Caco-2 (cell line): ENCODE measurements at regions not wholly inside any gene's neighbourhood (a gene's known extent, or its start where the extent isn't known, plus 50 kb on each side); places are given as distances from the start of the nearest gene placed in this dataset.

Experiments
- BruUV-seq: library from RNA; stranded (reverse); fragments of 400-500 nt; replicated peaks from 2 replicates; lab custom pipeline; 2021; lab: Mats Ljungman, UMichigan
- CTCF ChIA-PET: fragments of 300-600 bp; sonication (Branson Sonifier 250); formaldehyde crosslinking; loops from one replicate; lab custom pipeline; 2022; ENCODE audit warnings: antibody characterized with exemption; lab: Charles Lee
- POLR2A ChIA-PET: fragments of 300-600 bp; sonication (Branson Sonifier 250); formaldehyde crosslinking; loops from one replicate; lab custom pipeline; 2022; ENCODE audit warnings: antibody characterized with exemption; lab: Charles Lee
- DNase-seq, 2 experiments: peaks; one replicate each; pipeline versions ENCODE4 v3.0.0 to v3.0.0-alpha.2; 2020 to 2022
- H3K27me3 ChIP-seq: replicated peaks from 2 replicates; pipeline ENCODE4 v1.6.0; 2011; ENCODE audit warnings: low read length; ENCODE audit not compliant: control insufficient read depth, insufficient read depth
- H3K36me3 ChIP-seq: 2 replicates; pipeline ENCODE4 v1.5.1; 2011; ENCODE audit warnings: low read length; ENCODE audit not compliant: control insufficient read depth, insufficient read depth
- H3K4me1 ChIP-seq: fragments of 250-450 bp; sonication (Bioruptor Pico); 2 replicates; pipeline ENCODE4 v1.5.1; 2020; ENCODE audit warnings: mild to moderate bottlenecking
- H3K4me3 ChIP-seq: 2 replicates; pipeline ENCODE4 v1.5.1; 2011; ENCODE audit warnings: low read depth, mild to moderate bottlenecking, control low read depth, low read length
- H3K9me3 ChIP-seq: fragments of 250-450 bp; sonication (Bioruptor Pico); 2 replicates; pipeline ENCODE4 v1.5.1; 2020; ENCODE audit warnings: mild to moderate bottlenecking, moderate library complexity
- H3K27ac Mint-ChIP-seq: one replicate; pipeline ENCODE4 v1.8.0; 2022; ENCODE audit warnings: mixed read lengths; ENCODE audit not compliant: unreplicated experiment
- H3K27me3 Mint-ChIP-seq: one replicate; pipeline ENCODE4 v1.8.0; 2022; ENCODE audit warnings: mixed read lengths; ENCODE audit not compliant: insufficient read depth, unreplicated experiment
- H3K36me3 Mint-ChIP-seq: one replicate; pipeline ENCODE4 v1.8.0; 2022; ENCODE audit warnings: mild to moderate bottlenecking, mixed read lengths; ENCODE audit not compliant: insufficient read depth, unreplicated experiment
- H3K4me1 Mint-ChIP-seq: one replicate; pipeline ENCODE4 v1.8.0; 2022; ENCODE audit warnings: low read depth, mixed read lengths; ENCODE audit not compliant: unreplicated experiment
- H3K4me3 Mint-ChIP-seq: one replicate; pipeline ENCODE4 v1.8.0; 2022; ENCODE audit warnings: mild to moderate bottlenecking, moderate library complexity, mixed read lengths; ENCODE audit not compliant: unreplicated experiment
- H3K9me3 Mint-ChIP-seq: one replicate; pipeline ENCODE4 v1.8.0; 2022; ENCODE audit warnings: mixed read lengths; ENCODE audit not compliant: unreplicated experiment
- CTCF ChIP-seq, 2 experiments: fragments of 200-600 bp in 1 of 2; IDR thresholded peaks; 1 replicate in 1 of 2; 2 replicates in 1 of 2; pipeline versions ENCODE4 v1.5.1 to v1.8.0; 2011 to 2022; ENCODE audit warnings: antibody characterized with exemption in 1 of 2, control low read depth in 1 of 2, inconsistent platforms in 1 of 2, low read depth in 1 of 2, low read length in 1 of 2, mild to moderate bottlenecking in 1 of 2, moderate library complexity in 1 of 2; ENCODE audit not compliant: insufficient read depth in 1 of 2, severe bottlenecking in 1 of 2, unreplicated experiment in 1 of 2
- intact Hi-C: fragments of 100-400 bp; cut with micrococcal nuclease; formaldehyde crosslinking; loops from one replicate; pipeline ENCODE4 v1.10.0; 2022; ENCODE audit not compliant: unreplicated experiment

GRCh38 chr5:2894316-2894715 is 142.8 kb upstream of the IRX2 start:
- ChIA-PET POLR2A (no interaction called here), CTCF (no interaction called here)
- Mint-ChIP-seq H3K9me3 (no peaks in the 10 kb centered on the region), H3K27ac (no peak overlapping the region), H3K4me3 (no peak overlapping the region), H3K36me3 (no peaks in the 10 kb centered on the region), H3K27me3 (peaks cover 7% of the 10 kb centered on the region), H3K4me1 (no peaks in the 10 kb centered on the region)
- Histone ChIP-seq H3K36me3 (no peaks in the 10 kb centered on the region), H3K27me3 (no peaks in the 10 kb centered on the region), H3K4me1 (no peaks in the 10 kb centered on the region), H3K4me3 (no peak overlapping the region), H3K9me3 (no peaks in the 10 kb centered on the region)
- DNase-seq: no peak
- intact Hi-C loops: no loop called here
- no peak for TF ChIP-seq CTCF (IDR thresholded peaks at IDR 0.05; ENCODE audit: insufficient read depth in 1 of 2, low read depth in 1 of 2, low read length in 1 of 2, severe bottlenecking in 1 of 2, unreplicated experiment in 1 of 2)
- no TSS peak for BruUV-seq

DNA sequence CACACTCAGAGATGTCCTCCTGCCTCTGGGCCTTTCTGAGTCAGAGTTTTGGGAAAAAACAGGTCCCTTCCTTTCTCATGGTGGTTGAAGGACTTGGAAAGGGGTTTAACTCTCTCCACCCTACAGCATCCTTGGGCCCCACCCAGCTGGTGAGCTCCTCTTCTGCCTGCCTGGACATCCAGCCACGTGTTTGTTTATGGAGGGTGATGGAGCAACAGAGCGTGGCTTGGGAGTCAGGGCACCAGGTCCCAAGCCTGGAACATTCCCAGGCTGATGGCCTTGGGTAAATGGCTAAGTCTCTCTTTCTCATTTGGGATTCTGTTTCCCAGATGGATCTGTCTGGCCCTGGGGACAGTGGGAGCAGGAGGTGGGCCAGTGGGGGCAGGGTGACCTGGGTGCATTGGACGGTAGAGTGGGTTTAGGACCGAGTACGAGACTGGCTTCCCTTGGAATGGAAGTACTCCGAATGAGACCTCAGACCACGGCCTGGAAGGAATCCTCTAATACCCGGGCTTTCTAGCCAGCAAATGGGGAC is 141.1 kb upstream of the IRX2 start:
- H3K4me3 ChIP-seq: no peak overlapping the region
- no TSS peak for BruUV-seq
- no peaks in the 10 kb centered on the region for H3K36me3 ChIP-seq
- H3K27me3 Mint-ChIP-seq: peaks cover 7% of the 10 kb centered on the region
- H3K9me3 Mint-ChIP-seq: no peaks in the 10 kb centered on the region
- intact Hi-C loops: no loop called here
- H3K27me3 ChIP-seq: no peaks in the 10 kb centered on the region; the same call in 1 of the 2 replicates
- no peaks in the 10 kb centered on the region for H3K4me1 ChIP-seq
- H3K27ac Mint-ChIP-seq: no peak overlapping the region
- POLR2A ChIA-PET: no interaction called here
- DNase-seq: no peak
- no peak for TF ChIP-seq CTCF (IDR thresholded peaks at IDR 0.05; ENCODE audit: insufficient read depth in 1 of 2, low read depth in 1 of 2, low read length in 1 of 2, severe bottlenecking in 1 of 2, unreplicated experiment in 1 of 2)
- H3K4me1 Mint-ChIP-seq: no peaks in the 10 kb centered on the region
- no peaks in the 10 kb centered on the region for H3K36me3 Mint-ChIP-seq
- CTCF ChIA-PET: no interaction called here
- H3K4me3 Mint-ChIP-seq: no peak overlapping the region
- no peaks in the 10 kb centered on the region for H3K9me3 ChIP-seq

DNA sequence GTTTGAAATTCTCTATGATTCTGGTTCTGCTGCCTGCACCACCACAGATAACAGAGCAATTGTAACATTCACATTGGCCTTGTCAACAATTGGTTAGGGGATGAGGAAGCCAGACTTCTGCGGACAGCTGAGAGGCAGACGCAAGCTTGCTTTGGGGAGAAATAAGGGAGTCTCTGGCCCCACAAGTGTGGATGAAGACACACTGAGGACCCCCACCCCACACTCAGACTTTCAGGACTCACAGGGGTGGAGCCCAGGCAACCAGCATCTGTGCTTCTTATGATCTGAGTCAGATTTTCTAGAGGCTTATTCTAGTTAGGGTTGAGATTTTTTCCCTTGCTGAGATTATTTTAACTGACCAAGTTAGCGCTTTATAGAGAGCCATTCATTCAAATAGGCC is 140.3 kb upstream of the IRX2 start:
- ChIA-PET CTCF (no interaction called here), POLR2A (no interaction called here)
- Mint-ChIP-seq H3K36me3 (no peaks in the 10 kb centered on the region), H3K4me1 (no peaks in the 10 kb centered on the region), H3K4me3 (no peak overlapping the region), H3K9me3 (no peaks in the 10 kb centered on the region), H3K27me3 (peaks cover 10% of the 10 kb centered on the region), H3K27ac (no peak overlapping the region)
- DNase-seq: no peak
- H3K4me3 ChIP-seq: no peak overlapping the region
- TF ChIP-seq CTCF (IDR thresholded peaks at IDR 0.05; ENCODE audit: insufficient read depth in 1 of 2, low read depth in 1 of 2, low read length in 1 of 2, severe bottlenecking in 1 of 2, unreplicated experiment in 1 of 2): no peak
- no peaks in the 10 kb centered on the region for H3K36me3 ChIP-seq
- no peaks in the 10 kb centered on the region for H3K9me3 ChIP-seq
- no peaks in the 10 kb centered on the region; the same call in 1 of the 2 replicates for H3K27me3 ChIP-seq
- no peaks in the 10 kb centered on the region for H3K4me1 ChIP-seq
- BruUV-seq: no TSS peak
- intact Hi-C loops: no loop called here
